GM12865 (cell line): ENCODE measurements at regions not wholly inside any gene's neighbourhood (a gene's known extent, or its start where the extent isn't known, plus 50 kb on each side); places are given as distances from the start of the nearest gene placed in this dataset.
A peak's percentile ranks its signal among the peaks of the same experiment; 100 is the strongest.

Experiments used
- DNase-seq: peaks from one replicate; pipeline ENCODE4 v3.0.0; 2010; ENCODE audit warnings: low read depth
- H3K4me3 ChIP-seq: 2 replicates; pipeline ENCODE4 v1.5.1; 2011; ENCODE audit warnings: mild to moderate bottlenecking, low read depth, low read length, control low read depth
- TF ChIP-seq, protein P1 (sequence below): IDR thresholded peaks from 2 replicates; pipeline ENCODE4 v1.5.1; 2011; ENCODE audit warnings: low read length, control low read depth, low read depth, inconsistent platforms; ENCODE audit not compliant: insufficient read depth; ENCODE audit errors: missing control alignments

DNA sequence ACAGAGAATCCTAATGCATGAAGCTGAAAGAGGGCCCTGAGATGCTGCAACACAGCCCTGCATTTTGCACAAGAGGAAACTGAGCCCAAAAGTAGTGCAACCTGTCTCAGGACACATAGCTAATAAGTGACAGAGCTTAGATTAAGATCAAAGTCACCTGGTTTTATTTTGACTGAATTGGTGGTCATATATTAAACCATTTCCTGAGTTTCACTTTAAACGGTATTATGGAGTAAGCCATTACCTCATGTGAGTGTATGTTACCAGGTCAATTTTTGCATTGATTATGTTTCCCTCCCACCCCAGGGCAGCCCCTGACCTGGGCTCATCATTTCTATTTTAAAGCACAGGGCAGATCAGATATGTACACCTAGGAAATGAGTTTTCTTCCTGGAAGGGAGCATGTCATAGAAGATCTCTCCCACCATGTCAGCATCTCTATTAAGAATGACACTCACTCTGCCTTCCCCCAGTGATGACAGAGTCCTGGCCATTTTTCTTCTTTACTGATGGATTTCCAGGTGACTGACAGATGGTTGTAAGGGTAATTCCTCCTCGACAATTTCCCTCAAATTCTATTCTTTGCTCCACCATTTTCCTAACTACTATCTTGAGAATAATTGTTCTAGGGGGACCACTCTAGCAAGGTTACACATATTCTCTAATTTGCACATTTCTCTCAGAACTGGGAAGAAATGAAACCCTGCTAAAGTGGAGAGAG lies 441.3 kb upstream of the SLC14A2 start:
- DNase-seq, result no peak
- TF ChIP-seq, protein P1, sequence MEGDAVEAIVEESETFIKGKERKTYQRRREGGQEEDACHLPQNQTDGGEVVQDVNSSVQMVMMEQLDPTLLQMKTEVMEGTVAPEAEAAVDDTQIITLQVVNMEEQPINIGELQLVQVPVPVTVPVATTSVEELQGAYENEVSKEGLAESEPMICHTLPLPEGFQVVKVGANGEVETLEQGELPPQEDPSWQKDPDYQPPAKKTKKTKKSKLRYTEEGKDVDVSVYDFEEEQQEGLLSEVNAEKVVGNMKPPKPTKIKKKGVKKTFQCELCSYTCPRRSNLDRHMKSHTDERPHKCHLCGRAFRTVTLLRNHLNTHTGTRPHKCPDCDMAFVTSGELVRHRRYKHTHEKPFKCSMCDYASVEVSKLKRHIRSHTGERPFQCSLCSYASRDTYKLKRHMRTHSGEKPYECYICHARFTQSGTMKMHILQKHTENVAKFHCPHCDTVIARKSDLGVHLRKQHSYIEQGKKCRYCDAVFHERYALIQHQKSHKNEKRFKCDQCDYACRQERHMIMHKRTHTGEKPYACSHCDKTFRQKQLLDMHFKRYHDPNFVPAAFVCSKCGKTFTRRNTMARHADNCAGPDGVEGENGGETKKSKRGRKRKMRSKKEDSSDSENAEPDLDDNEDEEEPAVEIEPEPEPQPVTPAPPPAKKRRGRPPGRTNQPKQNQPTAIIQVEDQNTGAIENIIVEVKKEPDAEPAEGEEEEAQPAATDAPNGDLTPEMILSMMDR, result no peak
- H3K4me3 ChIP-seq, result no peak overlapping the region

- no peak for DNase-seq
- no peak overlapping the region for H3K4me3 ChIP-seq
- TF ChIP-seq, protein P1, result no peak
Observed at GRCh38 chr18:45174629-45175136, 440.6 kb upstream of the SLC14A2 start.

- TF ChIP-seq, protein P1, result no peak
- DNase-seq, result no peak
- no peak overlapping the region for H3K4me3 ChIP-seq
Observed at GRCh38 chr18:45175511-45175910, 439.8 kb upstream of the SLC14A2 start.

DNA sequence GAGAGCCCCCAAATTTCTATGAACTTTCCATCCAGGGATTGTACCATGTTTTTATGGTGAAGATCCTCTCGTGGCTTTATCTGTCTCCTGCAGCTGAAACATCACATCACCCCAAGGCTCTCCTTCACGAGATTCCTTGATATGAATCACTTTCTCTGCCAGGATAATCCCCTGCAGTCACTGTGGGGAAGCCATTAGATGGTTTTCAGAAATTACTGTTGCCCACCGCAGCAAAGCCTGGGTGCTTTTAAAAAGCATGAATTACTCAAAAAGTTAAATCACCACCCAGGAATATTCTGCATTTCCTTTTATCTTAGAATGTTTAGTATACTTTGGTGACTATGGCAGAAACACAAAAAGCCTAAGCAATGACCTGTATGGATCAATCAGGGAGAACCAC lies 428.4 kb upstream of the SLC14A2 start:
- no peak overlapping the region for H3K4me3 ChIP-seq
- no peak for DNase-seq
- TF ChIP-seq, protein P1, result no peak

DNA sequence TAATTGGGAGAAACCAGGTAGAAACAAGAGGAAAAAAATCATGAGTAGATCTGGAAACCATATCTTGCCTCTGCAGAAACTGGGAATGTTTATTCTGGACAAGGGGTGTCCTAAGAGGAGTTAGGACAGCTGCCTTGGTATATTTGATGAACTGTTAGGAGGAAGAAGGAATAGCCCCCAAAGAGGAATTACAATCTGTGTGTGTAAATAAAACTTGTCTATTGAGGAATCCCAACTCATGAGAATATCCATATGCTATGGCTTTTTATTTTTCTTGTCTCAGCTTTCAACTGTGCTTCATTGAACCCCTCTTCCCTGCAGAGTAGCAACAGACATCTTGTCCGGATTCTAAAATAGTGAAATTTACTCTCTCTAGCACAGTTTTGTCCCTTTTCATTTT lies 423.5 kb upstream of the SLC14A2 start:
- TF ChIP-seq, protein P1, result no peak
- DNase-seq, result no peak
- no peak overlapping the region for H3K4me3 ChIP-seq

DNA sequence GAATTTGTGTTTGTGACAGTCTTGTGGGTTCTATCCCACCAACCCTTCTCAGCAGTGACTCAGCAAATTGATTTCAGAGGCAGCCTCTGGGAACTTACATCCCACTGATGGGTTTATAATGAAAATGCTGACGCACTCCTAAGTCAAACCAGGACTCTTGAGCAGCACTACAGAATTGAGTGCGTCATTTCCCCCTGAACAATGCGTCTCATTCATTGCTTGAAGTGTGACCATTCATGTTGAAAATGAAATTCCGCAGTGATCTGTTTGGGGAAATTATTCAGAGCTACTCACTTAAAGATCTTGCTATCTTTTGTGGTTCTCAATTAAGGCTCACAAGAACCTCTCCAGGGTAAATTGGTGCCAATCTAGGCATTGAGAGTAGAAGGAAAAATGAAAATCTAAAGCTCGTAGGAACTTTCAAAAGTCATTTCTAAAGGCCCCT lies 417.7 kb upstream of the SLC14A2 start:
- TF ChIP-seq, protein P1, result no peak
- peak; percentile 84 for DNase-seq
- no peak overlapping the region for H3K4me3 ChIP-seq

GRCh38 chr18:45198526-45198925 lies 416.8 kb upstream of the SLC14A2 start:
- H3K4me3 ChIP-seq, result no peak overlapping the region
- DNase-seq, result no peak
- TF ChIP-seq, protein P1, result no peak
